ENCODE measurements at regions not wholly inside any gene's neighbourhood (a gene's known extent, or its start where the extent isn't known, plus 50 kb on each side); places are given as distances from the start of the nearest gene placed in this dataset.

GRCh38 chr14:60563113-60563512 lies 54.2 kb downstream of the SIX6 start:
- intact Hi-C loops (cut with DNase I, micrococcal nuclease), result loop anchor here (5.0 to 10.0 kb wide), 3 partner anchors 231 to 498 kb away; no protein-coding TSS in a partner anchor
- no peak for ATAC-seq
- Mint-ChIP-seq H3K36me3 (ENCODE audit: low read depth) (no peaks in the 10 kb centered on the region), H3K27ac (no peak overlapping the region), H3K9me3 (ENCODE audit: low read depth) (no peaks in the 10 kb centered on the region), H3K4me1 (no peaks in the 10 kb centered on the region), H3K27me3 (peaks cover 1% of the 10 kb centered on the region), H3K4me3 (no peak overlapping the region)
- ChIA-PET CTCF (interaction anchor here (1.2 to 3.0 kb wide), 3 partner anchors 209 to 231 kb away, joined by 3 to 14 read pairs (median 3); no protein-coding TSS in a partner anchor), POLR2A (no interaction called here)
- DNase-seq, result no peak

DNA sequence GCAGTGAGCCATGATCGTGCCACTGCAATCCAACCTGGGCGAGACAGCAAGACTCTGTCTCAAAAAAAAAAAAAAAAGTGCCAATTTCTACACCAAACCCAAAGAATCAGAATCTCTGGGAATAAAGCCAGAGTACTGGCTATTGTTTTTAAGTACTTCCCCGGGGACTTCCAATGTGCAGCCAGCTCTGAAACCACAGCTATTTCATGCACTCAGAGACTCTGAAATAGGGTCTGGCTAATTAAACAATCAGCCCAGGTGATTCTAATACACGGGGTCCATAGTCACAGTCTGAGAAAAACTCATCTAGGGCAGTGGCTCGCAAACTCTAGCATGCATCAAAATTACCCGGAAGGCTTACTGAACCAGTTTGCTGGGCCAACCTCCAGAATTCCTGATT lies 56.3 kb downstream of the SIX6 start:
- POLR2A ChIA-PET, result no interaction called here
- no peak overlapping the region for H3K27ac Mint-ChIP-seq
- CTCF ChIA-PET, result interaction anchor here (0.5 to 0.7 kb wide), 2 partner anchors 133 to 209 kb away, joined by 3 read pairs; no protein-coding TSS in a partner anchor
- H3K9me3 Mint-ChIP-seq (ENCODE audit: low read depth), result no peaks in the 10 kb centered on the region
- peaks cover 1% of the 10 kb centered on the region for H3K27me3 Mint-ChIP-seq
- no peak for ATAC-seq
- H3K36me3 Mint-ChIP-seq (ENCODE audit: low read depth), result no peaks in the 10 kb centered on the region
- no peak overlapping the region for H3K4me3 Mint-ChIP-seq
- intact Hi-C loops (cut with DNase I, micrococcal nuclease), result loop anchor here (10.0 kb wide), 2 partner anchors 380 to 500 kb away; no protein-coding TSS in a partner anchor
- DNase-seq, result no peak
- no peaks in the 10 kb centered on the region for H3K4me1 Mint-ChIP-seq

DNA sequence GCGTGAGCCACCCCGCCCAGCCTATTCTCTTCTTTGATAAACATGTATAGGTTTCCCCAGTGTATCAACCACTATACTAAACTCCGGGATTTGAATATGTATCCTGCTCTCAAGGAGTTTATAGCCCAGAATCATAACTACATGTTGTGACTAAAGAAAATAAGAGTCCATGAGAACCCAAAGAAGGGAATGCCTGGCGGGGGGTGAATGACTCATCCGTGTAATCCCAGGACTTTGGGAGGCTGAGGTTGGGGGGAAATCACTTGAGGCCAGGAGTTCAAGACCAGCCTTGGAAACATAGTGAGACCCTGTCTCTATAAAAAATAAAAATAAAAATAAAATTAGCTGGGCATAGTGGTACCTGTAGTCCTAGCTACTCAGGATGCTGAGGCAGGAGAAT lies 57.2 kb downstream of the SIX6 start:
- intact Hi-C loops (cut with DNase I, micrococcal nuclease), result loop anchor here (10.0 kb wide), 2 partner anchors 381 to 501 kb away; no protein-coding TSS in a partner anchor
- Mint-ChIP-seq H3K27me3 (peaks cover 1% of the 10 kb centered on the region), H3K4me1 (no peaks in the 10 kb centered on the region), H3K4me3 (no peak overlapping the region), H3K27ac (no peak overlapping the region), H3K9me3 (ENCODE audit: low read depth) (no peaks in the 10 kb centered on the region), H3K36me3 (ENCODE audit: low read depth) (no peaks in the 10 kb centered on the region)
- DNase-seq, result no peak
- ChIA-PET POLR2A (interaction anchor here (0.6 kb wide), 1 partner anchor 359 kb away, joined by 3 read pairs; no protein-coding TSS in a partner anchor), CTCF (no interaction called here)
- no peak for ATAC-seq

- ChIA-PET POLR2A (no interaction called here), CTCF (no interaction called here)
- Mint-ChIP-seq H3K27ac (no peak overlapping the region), H3K27me3 (peaks cover 14% of the 10 kb centered on the region), H3K36me3 (ENCODE audit: low read depth) (no peaks in the 10 kb centered on the region), H3K4me1 (no peaks in the 10 kb centered on the region), H3K4me3 (no peak overlapping the region), H3K9me3 (ENCODE audit: low read depth) (no peaks in the 10 kb centered on the region)
- no peak for ATAC-seq
- DNase-seq, result no peak
- intact Hi-C loops (cut with DNase I, micrococcal nuclease), result no loop called here
Observed at GRCh38 chr14:60573943-60574495, 65.1 kb downstream of the SIX6 start.

DNA sequence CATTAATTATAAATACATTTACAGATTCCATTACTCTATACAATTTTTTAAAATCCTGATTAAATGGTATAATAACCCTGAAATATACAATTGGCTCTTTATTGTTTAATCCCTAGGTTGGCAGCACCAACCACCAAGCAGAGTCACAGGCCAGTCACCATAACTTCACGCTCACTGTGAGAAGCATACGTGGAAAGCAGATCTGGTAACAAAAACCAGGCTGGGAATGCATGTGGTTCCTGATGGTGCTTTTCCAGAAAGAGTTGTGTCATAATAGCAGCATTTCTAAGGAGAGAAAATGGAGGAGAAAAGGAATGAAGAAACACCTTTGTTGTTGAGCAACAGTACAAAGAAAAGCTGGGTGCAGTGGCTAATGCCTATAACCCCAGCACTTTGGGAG lies 66.1 kb downstream of the SIX6 start:
- Mint-ChIP-seq H3K9me3 (ENCODE audit: low read depth) (no peaks in the 10 kb centered on the region), H3K27ac (no peak overlapping the region), H3K36me3 (ENCODE audit: low read depth) (no peaks in the 10 kb centered on the region), H3K27me3 (peaks cover 14% of the 10 kb centered on the region), H3K4me1 (no peaks in the 10 kb centered on the region), H3K4me3 (no peak overlapping the region)
- intact Hi-C loops (cut with DNase I, micrococcal nuclease), result no loop called here
- ChIA-PET CTCF (no interaction called here), POLR2A (no interaction called here)
- DNase-seq (no peak), ATAC-seq (no peak)

DNA sequence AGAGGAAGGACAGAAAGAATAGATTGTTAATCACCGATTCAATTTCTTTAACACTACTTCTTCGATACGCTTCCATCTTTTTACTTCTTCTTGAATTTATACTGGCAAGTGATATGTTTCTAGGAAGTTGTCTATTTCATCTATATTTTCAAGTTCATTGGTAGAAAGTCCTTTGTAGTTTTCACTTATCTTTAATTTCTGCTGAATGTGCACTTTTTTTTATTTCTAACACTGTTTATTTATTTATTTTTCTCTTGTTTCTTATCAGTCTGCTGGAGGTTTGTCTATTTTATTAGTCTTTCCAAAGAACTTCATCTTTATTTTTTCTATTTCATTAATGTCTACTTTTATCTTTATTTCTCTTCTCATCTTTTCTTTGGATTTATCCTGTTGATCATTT lies 63.6 kb downstream of the SIX1 start:
- Mint-ChIP-seq H3K4me3 (no peak overlapping the region), H3K36me3 (ENCODE audit: low read depth) (no peaks in the 10 kb centered on the region), H3K27me3 (peaks cover 10% of the 10 kb centered on the region), H3K9me3 (ENCODE audit: low read depth) (no peaks in the 10 kb centered on the region), H3K4me1 (no peaks in the 10 kb centered on the region), H3K27ac (no peak overlapping the region)
- no peak for DNase-seq
- POLR2A ChIA-PET, result no interaction called here
- CTCF ChIA-PET, result no interaction called here
- intact Hi-C loops (cut with DNase I, micrococcal nuclease), result no loop called here
- ATAC-seq, result no peak

DNA sequence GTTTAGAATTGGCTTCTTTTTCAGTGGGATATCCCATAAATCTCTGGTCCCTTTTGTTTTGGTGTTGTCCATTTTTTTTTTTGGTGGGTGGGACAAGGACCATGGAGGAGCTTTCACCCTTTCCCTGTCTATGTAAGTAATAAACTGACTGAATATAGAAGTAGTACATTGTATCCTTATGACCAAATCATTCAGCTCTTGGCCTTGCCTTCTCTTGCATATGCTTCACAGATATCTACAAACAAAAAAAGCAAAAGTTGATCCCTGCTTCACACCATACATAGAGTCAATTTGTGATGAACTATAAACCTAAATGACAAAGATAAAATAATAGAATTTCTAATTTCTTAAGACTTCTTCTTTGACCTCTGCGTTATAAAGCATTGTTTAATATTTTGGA lies 59.8 kb downstream of the SIX1 start:
- no peak overlapping the region for H3K4me3 Mint-ChIP-seq
- intact Hi-C loops (cut with DNase I, micrococcal nuclease), result no loop called here
- H3K27me3 Mint-ChIP-seq, result peaks cover 16% of the 10 kb centered on the region
- ChIA-PET CTCF (interaction anchor here (1.1 kb wide), 1 partner anchor 10 kb away, joined by 5 read pairs; no protein-coding TSS in a partner anchor), POLR2A (no interaction called here)
- DNase-seq (no peak), ATAC-seq (peak; percentile 44)
- no peak overlapping the region for H3K27ac Mint-ChIP-seq
- no peaks in the 10 kb centered on the region for H3K36me3 Mint-ChIP-seq (ENCODE audit: low read depth)
- no peaks in the 10 kb centered on the region for H3K9me3 Mint-ChIP-seq (ENCODE audit: low read depth)
- H3K4me1 Mint-ChIP-seq, result no peaks in the 10 kb centered on the region

DNA sequence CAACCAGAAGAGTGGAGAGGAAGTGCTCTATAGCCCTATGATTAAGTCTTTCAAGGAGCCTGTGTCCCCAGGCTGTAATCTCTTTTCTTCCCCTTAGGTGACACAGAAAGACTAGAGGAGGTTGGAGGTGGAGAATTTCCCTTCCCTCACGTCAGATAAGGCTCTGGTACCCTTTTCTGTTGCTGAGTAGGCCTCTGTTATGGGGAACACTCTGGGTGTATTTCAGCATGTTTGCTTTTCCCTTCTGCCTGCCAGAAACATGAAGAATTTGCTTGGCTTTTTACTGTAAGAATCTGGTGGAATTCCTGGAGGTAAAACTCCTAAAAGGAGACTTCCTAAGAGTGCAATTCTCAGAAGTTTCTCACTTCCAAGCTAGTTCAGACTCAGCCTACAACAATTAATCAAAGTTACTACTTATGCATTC lies 58.3 kb downstream of the SIX1 start:
- Mint-ChIP-seq H3K36me3 (ENCODE audit: low read depth) (no peaks in the 10 kb centered on the region), H3K4me3 (no peak overlapping the region), H3K27me3 (peaks cover 15% of the 10 kb centered on the region), H3K4me1 (no peaks in the 10 kb centered on the region), H3K27ac (no peak overlapping the region), H3K9me3 (ENCODE audit: low read depth) (no peaks in the 10 kb centered on the region)
- intact Hi-C loops (cut with DNase I, micrococcal nuclease), result no loop called here
- DNase-seq, result no peak
- ChIA-PET POLR2A (no interaction called here), CTCF (no interaction called here)
- peak; percentile 65 for ATAC-seq
